Activated naive CD4-positive, alpha-beta T cell (primary cell): ENCODE measurements at regions not wholly inside any gene's neighbourhood (a gene's known extent, or its start where the extent isn't known, plus 50 kb on each side); places are given as distances from the start of the nearest gene placed in this dataset.

Experiments
- DNase-seq, 4 experiments: peaks; one replicate each; lab custom pipeline; 2025; lab: John Stamatoyannopoulos, UW

DNA sequence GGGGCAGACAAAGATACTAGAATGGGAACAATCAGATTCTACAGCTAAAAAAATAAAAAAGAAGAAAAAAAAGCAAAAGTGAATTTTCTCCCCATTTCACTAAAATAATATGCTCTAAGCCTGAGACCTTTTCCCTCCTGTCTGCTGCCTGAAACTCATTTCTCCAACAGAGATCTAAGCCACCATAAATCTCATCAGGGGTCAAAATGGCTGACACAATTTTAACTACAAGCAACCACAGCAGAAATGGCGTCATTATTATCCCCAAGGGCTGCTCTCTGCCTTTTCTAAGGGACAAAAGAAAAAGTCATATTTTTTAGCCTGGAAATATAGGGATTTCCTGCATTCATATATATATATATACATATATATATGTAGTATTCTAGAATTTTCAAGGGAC, 183.7 kb upstream of the CAMK1G start:
- DNase-seq: no peak

- no peak for DNase-seq
These were observed 182.9 kb upstream of the CAMK1G start for GRCh38 chr1:209400351-209401220.

- no peak for DNase-seq
These were observed 180.8 kb upstream of the CAMK1G start for GRCh38 chr1:209402697-209403096.

- DNase-seq: no peak
These were observed 179.6 kb upstream of the CAMK1G start for GRCh38 chr1:209403921-209404320.

- DNase-seq: no peak
These were observed 178.9 kb upstream of the CAMK1G start for GRCh38 chr1:209404577-209404976.

DNA sequence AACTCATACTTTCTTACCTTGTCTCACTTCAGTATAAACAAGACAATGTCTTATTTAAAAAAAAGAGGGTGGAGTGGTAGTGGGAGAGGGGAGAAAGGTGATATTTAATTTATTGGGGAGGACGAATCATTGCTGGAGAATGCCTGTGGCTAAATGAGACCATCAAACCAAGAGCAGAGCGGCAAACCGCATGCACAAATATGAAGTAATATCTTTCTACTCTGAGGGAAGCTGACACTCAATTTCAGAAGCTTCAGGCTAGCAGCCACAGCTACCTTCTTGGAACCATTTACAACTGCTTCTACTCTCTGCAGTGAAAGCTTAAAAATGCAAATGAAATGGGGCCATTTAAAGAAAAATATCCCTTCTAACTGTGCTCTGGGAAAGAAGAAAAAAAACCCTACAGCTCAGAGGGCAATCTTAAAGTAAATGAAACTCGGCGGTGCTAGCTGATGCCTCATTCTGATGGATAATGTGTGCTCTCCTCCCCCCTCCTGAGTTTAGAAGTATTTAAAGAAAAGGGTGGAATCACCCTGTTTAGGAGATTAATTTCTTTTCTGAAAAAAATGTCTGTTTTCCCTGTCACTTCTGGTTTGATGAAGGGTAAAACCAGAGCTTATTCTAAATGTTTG, 178.2 kb upstream of the CAMK1G start:
- no peak for DNase-seq

DNA sequence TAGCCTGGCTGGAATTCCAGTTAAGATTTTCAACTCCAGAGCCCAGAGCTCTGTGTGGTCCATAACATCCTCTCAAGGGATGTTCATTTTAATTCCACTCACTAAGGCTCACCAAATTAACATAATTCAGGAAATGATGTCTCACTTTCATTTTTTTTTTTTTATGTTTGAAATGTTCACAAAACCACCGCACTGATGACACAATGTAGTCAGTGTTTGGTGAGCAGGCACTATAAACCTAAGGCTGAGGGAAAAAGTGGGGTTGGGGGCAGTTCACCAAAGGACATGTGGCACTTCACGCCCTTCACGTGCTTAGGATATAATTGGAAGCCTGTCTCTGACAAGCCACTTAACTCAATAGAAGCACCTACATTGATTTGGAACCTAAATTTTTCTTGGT, 177.3 kb upstream of the CAMK1G start:
- DNase-seq: no peak

DNA sequence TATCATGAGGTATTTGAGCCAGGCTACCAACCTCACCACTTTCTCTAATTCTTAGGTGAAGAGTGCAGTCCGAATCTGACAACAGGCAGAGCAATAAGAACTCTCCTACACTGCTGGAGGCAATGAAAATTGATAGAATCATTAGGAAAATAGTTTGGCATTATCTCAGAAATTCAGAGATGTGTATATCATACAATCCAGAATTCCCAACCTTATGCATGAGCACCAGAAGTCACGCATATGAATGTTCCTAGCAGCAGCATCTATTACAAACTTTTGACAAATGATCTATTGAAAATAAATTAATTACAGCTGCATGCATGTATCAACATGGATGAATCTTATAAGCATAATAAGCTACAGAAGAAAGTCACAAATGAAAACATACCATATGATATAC, 176.9 kb upstream of the CAMK1G start:
- DNase-seq: no peak

DNA sequence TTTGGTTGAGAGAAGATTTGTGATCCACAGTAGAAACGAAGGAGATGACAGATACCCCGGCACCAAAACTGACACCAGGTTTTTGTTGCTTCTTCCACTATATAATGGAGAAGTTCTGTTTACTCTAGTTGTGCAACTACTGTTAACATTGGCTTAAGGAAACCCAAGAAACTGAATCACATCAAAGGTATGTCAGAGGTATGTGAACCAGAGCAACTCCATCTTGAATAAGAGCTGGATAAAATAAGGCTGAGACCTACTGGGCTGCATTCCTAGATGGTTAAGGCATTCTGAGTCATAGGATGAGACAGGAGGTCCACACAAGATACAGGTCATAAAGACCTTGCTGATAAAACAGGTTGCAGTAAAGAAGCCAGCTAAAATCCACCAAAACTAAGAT, 173.7 kb upstream of the CAMK1G start:
- no peak for DNase-seq

- no peak for DNase-seq
These were observed 172.0 kb upstream of the CAMK1G start for GRCh38 chr1:209411491-209411929.

- DNase-seq: no peak
These were observed 171.5 kb upstream of the CAMK1G start for GRCh38 chr1:209412036-209412435.

GRCh38 chr1:209412566-209412965, 170.9 kb upstream of the CAMK1G start:
- DNase-seq: no peak

- no peak for DNase-seq
These were observed 170.5 kb upstream of the CAMK1G start for GRCh38 chr1:209413062-209413461.

DNA sequence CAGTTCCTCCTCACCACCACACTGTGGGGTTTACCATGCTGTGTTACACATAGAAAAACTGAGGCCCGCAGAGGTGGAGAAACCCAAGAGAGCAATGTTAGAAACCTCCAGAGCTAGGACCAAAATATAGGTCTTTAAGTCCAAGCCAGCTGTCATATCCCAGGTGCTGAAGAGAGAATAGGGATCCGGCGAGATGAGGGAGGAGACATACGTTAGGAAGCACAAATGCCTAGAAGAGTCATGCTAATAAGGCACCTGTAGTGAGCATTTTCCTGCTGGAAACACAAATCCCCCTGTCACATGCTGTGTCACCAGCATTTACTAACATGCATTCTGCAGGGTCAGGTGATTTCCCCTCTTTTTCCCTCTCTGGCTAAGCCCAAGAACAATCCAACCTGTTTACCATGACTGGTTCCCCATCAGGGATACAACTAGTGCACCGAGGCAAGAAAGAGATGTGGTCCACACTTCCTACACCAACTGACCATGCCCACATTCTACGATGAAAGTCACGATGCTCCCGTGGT, 168.6 kb upstream of the CAMK1G start:
- DNase-seq: no peak

GRCh38 chr1:209416039-209416438, 167.5 kb upstream of the CAMK1G start:
- no peak for DNase-seq

GRCh38 chr1:209416716-209417115, 166.8 kb upstream of the CAMK1G start:
- no peak for DNase-seq

DNA sequence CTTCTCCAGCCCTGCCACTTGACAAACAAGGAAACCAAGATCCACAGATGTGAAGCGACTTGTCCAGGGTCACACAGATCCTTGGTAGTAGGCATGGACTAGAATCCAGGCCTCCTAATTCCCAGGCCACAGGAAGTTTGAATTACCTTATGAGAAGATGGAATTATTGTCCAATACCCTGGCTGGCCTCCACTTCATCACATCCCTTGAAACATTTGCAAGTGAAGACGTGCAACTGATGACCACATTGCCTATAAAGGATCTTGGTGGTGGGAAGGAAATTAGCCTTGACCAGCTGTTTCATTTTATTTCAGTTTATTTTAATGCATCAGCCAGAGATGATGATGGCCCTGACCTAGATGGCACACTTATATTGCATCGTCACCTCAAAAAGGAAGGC, 165.8 kb upstream of the CAMK1G start:
- DNase-seq: no peak

GRCh38 chr1:209420276-209420675, 163.2 kb upstream of the CAMK1G start:
- no peak for DNase-seq

- no peak for DNase-seq
These were observed 162.3 kb upstream of the CAMK1G start for GRCh38 chr1:209421186-209421585.

- DNase-seq: no peak
These were observed 161.4 kb upstream of the CAMK1G start for GRCh38 chr1:209421978-209422680.

GRCh38 chr1:209425959-209426358, 157.6 kb upstream of the CAMK1G start:
- DNase-seq: no peak

DNA sequence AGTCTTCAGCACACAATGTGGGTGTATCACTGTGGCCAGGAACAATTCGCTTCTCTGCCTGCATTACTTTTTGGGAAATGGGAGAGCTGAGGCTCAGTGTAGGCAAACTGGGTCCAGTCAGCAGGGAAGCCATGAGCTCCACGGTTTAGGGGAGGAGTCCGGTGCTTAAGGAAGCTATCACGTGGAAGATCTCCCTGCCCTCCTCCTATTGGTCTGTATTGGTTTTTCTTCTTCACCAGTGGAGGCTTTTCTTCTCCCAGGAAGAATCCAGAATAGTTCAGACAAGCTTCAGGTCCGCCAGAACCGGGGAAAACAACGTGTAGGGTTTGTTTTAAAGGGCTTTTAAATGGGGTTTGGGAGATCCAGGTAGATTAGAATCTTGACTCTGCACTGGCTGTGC, 156.2 kb upstream of the CAMK1G start:
- no peak for DNase-seq

DNA sequence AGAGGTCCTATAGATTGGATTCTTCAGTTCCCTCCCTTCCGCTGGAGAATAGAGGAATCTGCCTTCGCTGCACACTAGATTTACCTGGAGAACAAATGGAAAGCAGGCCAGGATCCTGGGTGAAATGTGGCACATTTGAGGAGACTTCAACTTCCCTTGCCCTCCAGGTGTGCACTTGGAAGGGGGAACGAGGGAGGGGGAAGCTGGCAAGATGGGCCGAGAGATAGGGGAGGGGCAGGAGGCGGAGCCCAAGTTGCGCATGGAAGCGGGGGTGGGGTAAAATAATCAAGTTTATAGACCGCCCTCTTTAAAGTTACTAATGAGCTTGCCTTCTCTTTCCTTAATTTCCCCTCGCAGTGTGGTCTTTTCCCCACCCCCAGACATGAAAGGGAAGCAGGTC, 155.7 kb upstream of the CAMK1G start:
- no peak for DNase-seq
